HG03139 (cell line): ENCODE measurements at regions not wholly inside any gene's neighbourhood (a gene's known extent, or its start where the extent isn't known, plus 50 kb on each side); places are given as distances from the start of the nearest gene placed in this dataset.
"Not testable (repeated sequence)": the region's sequence is repeated elsewhere in the genome, so short reads cannot be mapped to it uniquely, and the experiment has no call there.

Experiments
- ATAC-seq: cut with Tn5 transposase; IDR thresholded peaks from one replicate; pipeline ENCODE4 v1.9.1; 2021; ENCODE audit not compliant: unreplicated experiment

GRCh38 chr20:16863303-16863702, 115.1 kb downstream of the OTOR start:
- no peak for ATAC-seq

GRCh38 chr20:16864069-16864468, 115.9 kb downstream of the OTOR start:
- no peak for ATAC-seq

- ATAC-seq, result no peak
Measured at GRCh38 chr20:16864963-16865362, 116.8 kb downstream of the OTOR start.

- ATAC-seq, result no peak
Measured at GRCh38 chr20:16865406-16865805, 117.2 kb downstream of the OTOR start.

- not testable (repeated sequence) for ATAC-seq
Measured at GRCh38 chr20:16873124-16873523, 125.0 kb downstream of the OTOR start.

GRCh38 chr20:16877053-16877554, 128.9 kb downstream of the OTOR start:
- no peak for ATAC-seq

- no peak for ATAC-seq
Measured at GRCh38 chr20:16885746-16886145, 137.6 kb downstream of the OTOR start.

- no peak for ATAC-seq
Measured at GRCh38 chr20:16898433-16898832, 150.3 kb downstream of the OTOR start.

- no peak for ATAC-seq
Measured at GRCh38 chr20:16902662-16903061, 154.5 kb downstream of the OTOR start.

GRCh38 chr20:16904751-16905150, 156.6 kb downstream of the OTOR start:
- no peak for ATAC-seq

- no peak for ATAC-seq
Measured at GRCh38 chr20:16914277-16914676, 166.1 kb downstream of the OTOR start.

- ATAC-seq, result no peak
Measured at GRCh38 chr20:16916165-16916564, 168.0 kb downstream of the OTOR start.

- no peak for ATAC-seq
Measured at GRCh38 chr20:16917636-16918035, 169.5 kb downstream of the OTOR start.

GRCh38 chr20:16918366-16918765, 170.2 kb downstream of the OTOR start:
- ATAC-seq, result no peak

- ATAC-seq, result no peak
Measured at GRCh38 chr20:16919841-16920240, 171.7 kb downstream of the OTOR start.

GRCh38 chr20:16922834-16923233, 174.7 kb downstream of the OTOR start:
- ATAC-seq, result no peak

GRCh38 chr20:16926626-16927430, 178.7 kb downstream of the OTOR start:
- no peak for ATAC-seq

- no peak for ATAC-seq
Measured at GRCh38 chr20:16929756-16930155, 181.6 kb downstream of the OTOR start.

GRCh38 chr20:16930656-16931055, 182.5 kb downstream of the OTOR start:
- no peak for ATAC-seq

GRCh38 chr20:16939051-16939450, 190.9 kb downstream of the OTOR start:
- ATAC-seq, result no peak

- no peak for ATAC-seq
Measured at GRCh38 chr20:16940701-16941100, 192.5 kb downstream of the OTOR start.

- ATAC-seq, result no peak
Measured at GRCh38 chr20:16942051-16942450, 193.9 kb downstream of the OTOR start.

- no peak for ATAC-seq
Measured at GRCh38 chr20:16942756-16943155, 194.6 kb downstream of the OTOR start.
